B cell (primary cell): ENCODE measurements at regions not wholly inside any gene's neighbourhood (a gene's known extent, or its start where the extent isn't known, plus 50 kb on each side); places are given as distances from the start of the nearest gene placed in this dataset.

ENCODE experiments used
- EZH2 ChIP-seq: IDR thresholded peaks from 2 replicates; pipeline ENCODE4 v1.6.1; 2012; ENCODE audit warnings: borderline replicate concordance, low read depth, mild to moderate bottlenecking, moderate library complexity, low read length; ENCODE audit not compliant: insufficient read depth, poor library complexity, severe bottlenecking
- TF ChIP-seq, protein P1 (sequence below): fragments of 200-600 bp; IDR thresholded peaks from one replicate; pipeline ENCODE4 v1.8.0; 2022; ENCODE audit warnings: antibody characterized with exemption, mild to moderate bottlenecking

- TF ChIP-seq, protein P1, sequence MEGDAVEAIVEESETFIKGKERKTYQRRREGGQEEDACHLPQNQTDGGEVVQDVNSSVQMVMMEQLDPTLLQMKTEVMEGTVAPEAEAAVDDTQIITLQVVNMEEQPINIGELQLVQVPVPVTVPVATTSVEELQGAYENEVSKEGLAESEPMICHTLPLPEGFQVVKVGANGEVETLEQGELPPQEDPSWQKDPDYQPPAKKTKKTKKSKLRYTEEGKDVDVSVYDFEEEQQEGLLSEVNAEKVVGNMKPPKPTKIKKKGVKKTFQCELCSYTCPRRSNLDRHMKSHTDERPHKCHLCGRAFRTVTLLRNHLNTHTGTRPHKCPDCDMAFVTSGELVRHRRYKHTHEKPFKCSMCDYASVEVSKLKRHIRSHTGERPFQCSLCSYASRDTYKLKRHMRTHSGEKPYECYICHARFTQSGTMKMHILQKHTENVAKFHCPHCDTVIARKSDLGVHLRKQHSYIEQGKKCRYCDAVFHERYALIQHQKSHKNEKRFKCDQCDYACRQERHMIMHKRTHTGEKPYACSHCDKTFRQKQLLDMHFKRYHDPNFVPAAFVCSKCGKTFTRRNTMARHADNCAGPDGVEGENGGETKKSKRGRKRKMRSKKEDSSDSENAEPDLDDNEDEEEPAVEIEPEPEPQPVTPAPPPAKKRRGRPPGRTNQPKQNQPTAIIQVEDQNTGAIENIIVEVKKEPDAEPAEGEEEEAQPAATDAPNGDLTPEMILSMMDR: no peak
- no peak for TF ChIP-seq EZH2
Measured at GRCh38 chr18:78221496-78221895, 758.1 kb upstream of the SALL3 start.
